Astrocyte (in vitro differentiated cells and primary cell): ENCODE measurements at regions not wholly inside any gene's neighbourhood (a gene's known extent, or its start where the extent isn't known, plus 50 kb on each side); places are given as distances from the start of the nearest gene placed in this dataset.

Experiments used
- CTCF ChIP-seq: IDR thresholded peaks from 2 replicates; pipeline ENCODE4 v1.5.1; 2011; ENCODE audit warnings: low read depth, mild to moderate bottlenecking, inconsistent platforms, low read length, moderate library complexity; ENCODE audit not compliant: insufficient read depth
- EZH2 ChIP-seq: IDR thresholded peaks from 2 replicates; pipeline ENCODE4 v1.6.1; 2012; ENCODE audit warnings: mild to moderate bottlenecking, low read length, inconsistent platforms; ENCODE audit not compliant: insufficient read depth

GRCh38 chr7:26954951-26955350 lies 90.6 kb upstream of the SKAP2 start:
- no peak for TF ChIP-seq CTCF
- TF ChIP-seq EZH2, result no peak
